HG02678 (cell line): ENCODE measurements at regions not wholly inside any gene's neighbourhood (a gene's known extent, or its start where the extent isn't known, plus 50 kb on each side); places are given as distances from the start of the nearest gene placed in this dataset.

Experiments
- ATAC-seq: cut with Tn5 transposase; IDR thresholded peaks from one replicate; pipeline ENCODE4 v1.9.1; 2021; ENCODE audit warnings: mild to moderate bottlenecking, moderate library complexity; ENCODE audit not compliant: unreplicated experiment

DNA sequence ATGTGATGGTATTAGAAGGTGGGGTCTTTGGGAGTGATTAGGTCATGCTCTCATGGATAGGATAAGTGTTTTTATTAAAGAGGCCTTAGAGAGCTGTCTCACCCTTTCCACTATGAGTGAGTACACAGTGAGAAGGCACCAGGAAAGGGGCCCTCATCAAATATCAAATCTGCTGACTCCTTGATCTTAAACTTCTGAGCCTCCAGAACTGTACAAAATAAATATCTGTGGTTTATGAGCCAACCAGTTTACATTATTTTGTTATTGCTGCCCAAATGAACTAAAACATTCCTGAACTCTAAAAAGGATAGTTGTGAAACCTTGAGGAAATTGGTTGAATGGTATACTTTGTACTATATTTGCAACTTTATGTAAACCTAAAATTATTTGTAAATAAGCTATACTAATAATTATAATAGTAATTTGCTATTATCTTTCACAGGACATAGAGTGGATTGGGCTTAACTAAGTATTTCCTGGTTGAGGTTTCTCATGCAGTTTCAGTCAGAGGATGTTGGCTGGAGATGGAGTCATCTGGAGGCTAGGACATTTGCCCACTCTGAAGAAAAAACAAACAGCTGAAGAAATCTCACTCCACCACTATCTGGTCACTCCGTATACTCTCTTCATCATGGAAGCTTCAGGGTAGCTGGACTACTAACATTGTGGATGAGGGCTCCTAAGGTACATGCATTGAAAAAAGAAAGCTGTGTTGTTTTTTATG is 1068.6 kb upstream of the CADM2 start:
- ATAC-seq = no peak

- no peak for ATAC-seq
These were observed 1068.0 kb upstream of the CADM2 start for GRCh38 chr3:83890763-83891135.

GRCh38 chr3:83894223-83894622 is 1064.6 kb upstream of the CADM2 start:
- ATAC-seq = no peak

GRCh38 chr3:83895892-83896291 is 1062.9 kb upstream of the CADM2 start:
- ATAC-seq = no peak

DNA sequence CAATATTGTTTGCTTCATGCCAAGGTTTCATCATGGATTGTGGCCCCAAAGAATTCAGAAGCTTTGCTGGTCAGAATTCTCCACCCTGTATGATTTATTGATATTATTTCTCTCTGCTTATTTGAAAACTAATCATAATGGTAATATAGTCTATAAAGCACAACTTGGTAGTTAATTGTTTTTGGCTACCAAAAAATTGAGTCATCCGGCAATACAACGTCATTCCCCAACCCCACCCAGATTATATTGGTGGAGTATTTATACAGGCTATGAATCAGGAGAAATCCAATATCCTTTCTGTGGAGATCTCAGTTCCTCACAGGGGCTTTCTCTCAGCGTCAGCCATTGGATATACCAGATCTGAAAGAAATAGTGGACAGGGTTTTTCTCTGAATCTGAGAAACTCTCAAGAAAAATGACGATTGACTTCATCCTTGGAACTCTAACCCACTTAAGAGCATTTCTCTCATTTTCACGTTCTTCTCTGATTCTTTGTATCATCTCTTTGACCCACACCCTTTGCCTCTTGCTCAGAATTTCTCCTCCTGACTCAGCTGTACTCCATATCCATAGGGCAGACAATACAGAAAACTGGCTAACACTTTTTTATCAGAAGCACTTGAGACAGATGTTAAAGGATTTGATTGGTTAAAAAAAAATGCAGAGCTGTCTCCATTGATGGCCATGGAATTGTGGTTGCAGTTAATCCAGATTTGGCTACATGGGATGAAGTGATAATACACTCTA is 1055.8 kb upstream of the CADM2 start:
- ATAC-seq = no peak

DNA sequence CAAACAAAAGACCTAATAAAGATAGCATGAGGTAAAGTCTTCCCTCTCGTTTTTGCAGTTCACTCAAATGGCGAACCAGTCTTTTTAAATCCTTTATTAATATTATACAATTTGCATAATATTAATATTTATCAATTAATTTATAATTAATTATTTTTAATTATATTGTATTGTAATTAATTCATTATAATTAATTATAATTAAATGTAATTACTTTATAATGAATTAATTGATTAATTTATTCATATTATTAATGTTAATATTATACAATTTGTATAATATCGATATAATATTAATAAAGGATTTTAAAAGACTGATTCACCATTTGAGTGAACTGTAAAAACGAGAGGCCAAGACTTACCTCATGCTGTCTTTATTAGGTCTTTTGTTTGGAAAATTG is 1045.4 kb upstream of the CADM2 start:
- ATAC-seq = no peak

- ATAC-seq = no peak
These were observed 1032.5 kb upstream of the CADM2 start for GRCh38 chr3:83926291-83926690.

DNA sequence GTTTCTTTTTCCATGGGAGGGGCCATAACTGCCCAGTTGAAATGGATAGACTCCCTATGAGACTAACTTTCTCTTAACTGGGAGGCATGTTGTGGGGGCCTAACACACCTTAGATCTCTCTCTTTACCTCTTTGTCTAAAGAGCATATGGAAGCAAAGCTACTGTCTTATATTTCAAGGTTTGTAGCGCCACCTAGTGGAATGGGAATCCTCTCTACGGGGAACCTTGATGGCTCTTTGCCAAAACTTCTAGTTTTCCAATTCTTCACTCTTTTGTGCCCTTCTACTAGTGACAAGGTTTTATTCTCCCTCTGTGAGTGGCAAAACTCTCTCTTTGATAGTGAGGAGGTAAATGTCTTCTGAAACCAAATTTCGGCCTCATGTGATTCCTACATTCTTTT is 1030.4 kb upstream of the CADM2 start:
- no peak for ATAC-seq

GRCh38 chr3:83928903-83929302 is 1029.9 kb upstream of the CADM2 start:
- ATAC-seq = no peak

DNA sequence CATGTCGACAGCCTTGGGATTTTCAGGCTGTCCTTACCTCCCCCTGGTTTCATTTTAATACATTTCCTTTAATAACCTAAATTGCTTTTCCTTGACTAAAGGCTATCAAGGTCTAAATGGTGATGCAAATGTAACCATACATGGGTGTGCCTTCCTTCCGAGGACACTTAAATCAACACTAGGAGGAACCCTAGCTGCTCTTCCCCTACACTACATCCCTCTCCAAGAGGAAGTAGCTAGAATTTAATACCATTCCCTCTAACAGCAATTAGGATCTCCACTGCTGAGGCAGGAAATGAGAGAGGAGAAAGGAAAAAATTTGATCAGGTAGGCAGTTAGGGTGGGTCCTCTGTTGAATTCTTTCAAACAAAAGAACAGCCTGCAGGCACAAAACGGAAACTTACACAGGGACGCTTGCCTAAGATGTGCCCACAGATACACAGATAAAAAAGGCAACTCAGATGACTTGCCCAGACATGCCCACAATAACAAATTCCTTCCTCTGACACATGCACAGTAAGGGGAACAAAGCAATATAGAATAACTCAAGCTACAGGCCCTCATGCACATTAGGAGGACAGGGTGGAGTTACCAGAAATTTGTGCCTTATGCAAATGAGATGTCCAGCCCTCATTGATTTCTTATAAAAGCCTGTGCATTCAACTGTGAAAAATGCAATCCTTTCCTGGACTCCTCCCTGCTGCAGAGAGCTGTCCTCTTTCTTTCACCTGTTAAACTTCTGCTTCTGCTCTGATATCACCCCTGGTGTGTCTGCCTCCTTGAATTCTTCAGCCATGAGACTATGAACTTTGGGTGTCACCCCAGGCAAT is 1024.4 kb upstream of the CADM2 start:
- ATAC-seq = no peak

DNA sequence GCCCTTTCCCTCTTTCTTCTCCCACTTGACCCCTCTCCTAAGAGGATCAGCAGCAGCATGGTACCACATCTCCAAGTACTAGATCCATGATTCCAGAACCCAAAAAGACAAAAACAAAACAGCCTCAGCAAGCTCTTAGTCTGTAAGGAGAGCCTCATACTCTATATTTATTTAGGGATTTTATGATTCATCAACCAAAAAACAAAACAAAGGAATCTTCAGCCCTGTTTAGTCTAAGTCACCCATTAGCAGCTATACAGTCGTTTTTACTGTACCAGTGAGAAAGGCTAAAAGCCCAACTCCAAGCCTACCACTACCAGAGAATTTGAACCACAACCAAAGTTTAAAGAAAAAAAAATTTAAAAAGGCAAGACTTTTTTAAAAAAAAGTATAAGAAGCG is 1020.3 kb upstream of the CADM2 start:
- ATAC-seq = no peak

GRCh38 chr3:83941990-83942745 is 1016.6 kb upstream of the CADM2 start:
- ATAC-seq = no peak

- ATAC-seq = no peak
These were observed 1012.7 kb upstream of the CADM2 start for GRCh38 chr3:83946049-83946448.

DNA sequence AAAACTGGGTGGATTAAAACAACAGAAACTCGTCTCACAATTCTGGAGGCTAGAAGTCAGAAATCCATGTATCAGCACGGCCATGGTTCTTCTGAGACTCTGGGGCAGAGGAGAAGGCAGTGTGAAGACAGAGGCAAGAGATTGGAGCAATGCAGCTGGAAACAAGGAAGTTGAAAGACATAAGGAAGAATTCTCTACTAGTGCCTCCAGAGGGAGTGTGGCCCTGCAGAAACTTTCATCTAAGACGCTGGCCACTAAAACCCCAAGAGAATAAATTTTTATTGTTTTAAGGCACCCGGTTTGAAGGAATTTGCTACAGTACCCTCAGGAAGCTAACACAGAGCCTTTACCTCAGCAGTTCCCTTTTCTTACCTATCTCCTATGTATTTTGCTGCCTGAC is 1012.2 kb upstream of the CADM2 start:
- no peak for ATAC-seq

DNA sequence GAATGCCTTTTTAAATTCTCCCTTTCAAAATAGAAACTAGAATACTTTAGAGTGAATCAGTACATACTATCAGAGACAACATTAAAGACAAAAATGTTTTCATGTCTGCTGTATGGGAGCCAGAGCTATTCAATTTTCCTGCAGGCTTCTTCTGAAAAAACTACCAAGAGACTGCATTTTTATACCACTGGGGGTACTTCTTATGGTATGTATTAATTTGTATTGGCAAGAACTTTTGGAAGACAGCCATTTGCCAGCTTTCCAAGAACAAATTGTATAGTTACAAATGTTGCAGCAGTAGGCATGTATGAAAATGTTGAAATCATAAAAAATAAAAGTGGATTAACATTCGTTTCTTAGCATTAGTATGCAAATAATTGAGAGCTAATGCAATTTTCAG is 1010.0 kb upstream of the CADM2 start:
- ATAC-seq = no peak

GRCh38 chr3:83953417-83954089 is 1005.2 kb upstream of the CADM2 start:
- no peak for ATAC-seq

GRCh38 chr3:83956431-83956830 is 1002.4 kb upstream of the CADM2 start:
- no peak for ATAC-seq

- ATAC-seq = no peak
These were observed 990.4 kb upstream of the CADM2 start for GRCh38 chr3:83968356-83968755.

- ATAC-seq = no peak
These were observed 987.1 kb upstream of the CADM2 start for GRCh38 chr3:83971666-83972065.

DNA sequence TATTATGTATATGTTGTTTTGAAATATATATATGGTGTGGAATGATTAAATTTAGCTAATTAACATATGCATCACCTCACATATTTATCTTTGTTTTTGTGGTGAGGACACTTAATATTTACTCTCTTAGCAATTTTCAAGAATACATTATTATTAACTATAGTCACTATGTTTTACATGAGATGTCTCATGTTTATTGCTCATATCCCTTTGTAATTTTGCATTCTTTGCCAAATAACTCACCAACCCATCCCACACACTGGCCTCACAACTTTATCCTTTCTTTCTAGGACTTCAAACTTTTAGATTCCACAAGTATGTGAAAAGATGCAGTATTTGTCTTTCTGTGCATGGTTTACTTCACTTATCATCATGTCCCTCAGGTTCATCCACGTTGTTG is 950.2 kb upstream of the CADM2 start:
- ATAC-seq = no peak

DNA sequence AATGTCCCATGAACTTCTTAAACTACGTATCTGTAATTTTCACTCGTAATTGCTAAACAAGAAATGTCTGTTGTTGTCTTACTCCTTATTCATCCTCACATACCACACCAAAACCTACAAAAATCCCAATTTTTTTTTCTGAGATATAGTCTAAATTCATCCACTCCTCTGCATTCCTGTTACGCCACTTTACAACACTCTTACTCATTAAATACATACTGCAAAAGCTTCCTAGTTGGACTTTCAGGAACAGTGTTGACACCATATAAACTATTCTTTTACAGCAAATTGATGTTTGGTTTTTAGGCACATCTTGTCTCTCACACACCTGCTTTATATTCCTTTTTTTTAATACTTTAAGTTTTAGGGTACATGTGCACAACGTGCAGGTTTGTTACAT is 934.9 kb upstream of the CADM2 start:
- no peak for ATAC-seq
